C4-2B (cell line): ENCODE measurements at regions not wholly inside any gene's neighbourhood (a gene's known extent, or its start where the extent isn't known, plus 50 kb on each side); places are given as distances from the start of the nearest gene placed in this dataset.
"Not testable (repeated sequence)": the region's sequence is repeated elsewhere in the genome, so short reads cannot be mapped to it uniquely, and the experiment has no call there.

Experiments used
- H3K27ac ChIP-seq: fragments of 450-650 bp; 2 replicates; pipeline ENCODE4 v1.5.1; 2017
- CTCF ChIP-seq: fragments of 450-650 bp; conservative IDR thresholded peaks from 2 replicates; pipeline ENCODE4 v1.5.1; 2017; ENCODE audit warnings: mild to moderate bottlenecking
- ZFX ChIP-seq: fragments of 450-650 bp; IDR thresholded peaks from 2 replicates; pipeline ENCODE4 v1.6.1; 2017

- TF ChIP-seq ZFX (no peak), CTCF (no peak)
- no peak overlapping the region for H3K27ac ChIP-seq
Measured at GRCh38 chr5:24232041-24232440, 412.7 kb downstream of the CDH10 start.

- no peak overlapping the region for H3K27ac ChIP-seq
- peak; percentile 65 for TF ChIP-seq CTCF
- TF ChIP-seq ZFX = no peak
Measured at GRCh38 chr5:24232929-24233498, 411.8 kb downstream of the CDH10 start.

GRCh38 chr5:24235946-24236345 lies 408.8 kb downstream of the CDH10 start:
- H3K27ac ChIP-seq = no peak overlapping the region
- TF ChIP-seq CTCF = no peak
- TF ChIP-seq ZFX = no peak

- H3K27ac ChIP-seq = no peak overlapping the region
- TF ChIP-seq CTCF = no peak
- TF ChIP-seq ZFX = no peak
Measured at GRCh38 chr5:24245821-24246220, 399.0 kb downstream of the CDH10 start.

- no peak overlapping the region for H3K27ac ChIP-seq
- TF ChIP-seq ZFX (no peak), CTCF (no peak)
Measured at GRCh38 chr5:24264547-24264946, 380.2 kb downstream of the CDH10 start.

- no peak for TF ChIP-seq ZFX
- no peak for TF ChIP-seq CTCF
- no peak overlapping the region for H3K27ac ChIP-seq
Measured at GRCh38 chr5:24265306-24265705, 379.5 kb downstream of the CDH10 start.

GRCh38 chr5:24268482-24269056 lies 376.2 kb downstream of the CDH10 start:
- H3K27ac ChIP-seq = no peak overlapping the region
- TF ChIP-seq ZFX (no peak), CTCF (no peak)

- H3K27ac ChIP-seq = not testable (repeated sequence)
Measured at GRCh38 chr5:24271702-24272118, 373.1 kb downstream of the CDH10 start.
